ENCODE measurements at regions not wholly inside any gene's neighbourhood (a gene's known extent, or its start where the extent isn't known, plus 50 kb on each side); places are given as distances from the start of the nearest gene placed in this dataset.

GRCh38 chr20:12798286-12798685 lies 210.5 kb upstream of the SPTLC3 start:
- Histone ChIP-seq H3K4me1 (no peaks in the 10 kb centered on the region), H3K27me3 (no peaks in the 10 kb centered on the region), H3K36me3 (no peaks in the 10 kb centered on the region), H3K9me3 (no peaks in the 10 kb centered on the region), H3K4me3 (no peak overlapping the region), H3K27ac (no peak overlapping the region)
- intact Hi-C loops (cut with DNase I): no loop called here
- no peak for DNase-seq
- no peak for ATAC-seq
- no peak for TF ChIP-seq CTCF (IDR thresholded peaks at IDR 0.05)

- H3K4me3 ChIP-seq: no peak overlapping the region
- ATAC-seq: no peak
- DNase-seq: no peak
- peaks cover 0 to 34% of the 10 kb centered on the region in 2 donors for H3K9me3 ChIP-seq
- H3K36me3 ChIP-seq: no peaks in the 10 kb centered on the region
- TF ChIP-seq CTCF (IDR thresholded peaks at IDR 0.05): no peak
- H3K27ac ChIP-seq: no peak overlapping the region
- no peaks in the 10 kb centered on the region for H3K27me3 ChIP-seq
- H3K4me1 ChIP-seq: no peaks in the 10 kb centered on the region
- intact Hi-C loops (cut with DNase I): no loop called here
Measured at GRCh38 chr20:12808006-12808567, 200.7 kb upstream of the SPTLC3 start.

- ATAC-seq: no peak
- no peaks in the 10 kb centered on the region for H3K36me3 ChIP-seq
- no peaks in the 10 kb centered on the region for H3K27me3 ChIP-seq
- H3K9me3 ChIP-seq: peaks cover 0 to 10% of the 10 kb centered on the region in 2 donors
- no peaks in the 10 kb centered on the region for H3K4me1 ChIP-seq
- DNase-seq: no peak
- no peak overlapping the region for H3K4me3 ChIP-seq
- TF ChIP-seq CTCF (IDR thresholded peaks at IDR 0.05): no peak
- H3K27ac ChIP-seq: no peak overlapping the region
- intact Hi-C loops (cut with DNase I): no loop called here
Measured at GRCh38 chr20:12815231-12815768, 193.5 kb upstream of the SPTLC3 start.

GRCh38 chr20:12815778-12816408 lies 192.9 kb upstream of the SPTLC3 start:
- intact Hi-C loops (cut with DNase I): no loop called here
- no peak for ATAC-seq
- DNase-seq: no peak
- Histone ChIP-seq H3K4me3 (no peak overlapping the region), H3K9me3 (peaks cover 0 to 5% of the 10 kb centered on the region in 2 donors), H3K27ac (no peak overlapping the region), H3K27me3 (no peaks in the 10 kb centered on the region), H3K36me3 (no peaks in the 10 kb centered on the region), H3K4me1 (no peaks in the 10 kb centered on the region)
- no peak for TF ChIP-seq CTCF (IDR thresholded peaks at IDR 0.05)

GRCh38 chr20:12821249-12821648 lies 187.5 kb upstream of the SPTLC3 start:
- no peaks in the 10 kb centered on the region for H3K27me3 ChIP-seq
- DNase-seq (no peak), ATAC-seq (no peak)
- no peak for TF ChIP-seq CTCF (IDR thresholded peaks at IDR 0.05)
- H3K27ac ChIP-seq: no peak overlapping the region
- H3K9me3 ChIP-seq: no peaks in the 10 kb centered on the region
- no peaks in the 10 kb centered on the region for H3K36me3 ChIP-seq
- H3K4me3 ChIP-seq: no peak overlapping the region
- intact Hi-C loops (cut with DNase I): no loop called here
- no peaks in the 10 kb centered on the region for H3K4me1 ChIP-seq

Data from left lung (tissue), 4 donors.